GM23248 (cell line): ENCODE measurements at regions not wholly inside any gene's neighbourhood (a gene's known extent, or its start where the extent isn't known, plus 50 kb on each side); places are given as distances from the start of the nearest gene placed in this dataset.
"Not testable (repeated sequence)": the region's sequence is repeated elsewhere in the genome, so short reads cannot be mapped to it uniquely, and the experiment has no call there.

Experiments
- DNase-seq: peaks from one replicate; pipeline ENCODE4 v3.0.0-alpha.2; 2015
- H2AFZ ChIP-seq: fragments of 200-600 bp; sonication (generic); 2 replicates; pipeline ENCODE4 v1.6.1; 2016; ENCODE audit warnings: antibody characterized with exemption
- H3F3A ChIP-seq: fragments of 200-600 bp; sonication (generic); 2 replicates; pipeline ENCODE4 v1.6.1; 2016; ENCODE audit warnings: mild to moderate bottlenecking, antibody characterized with exemption, mixed run types; ENCODE audit not compliant: insufficient read depth
- H3K27ac ChIP-seq: fragments of 200-600 bp; sonication (generic); 2 replicates; pipeline ENCODE4 v1.5.1; 2016; ENCODE audit warnings: mild to moderate bottlenecking
- H3K27me3 ChIP-seq: fragments of 200-600 bp; sonication (generic); replicated peaks from 2 replicates; pipeline ENCODE4 v1.6.1; 2016; ENCODE audit warnings: mild to moderate bottlenecking; ENCODE audit not compliant: insufficient read depth
- H3K36me3 ChIP-seq: fragments of 200-600 bp; sonication (generic); 2 replicates; pipeline ENCODE4 v1.6.1; 2016; ENCODE audit warnings: low read depth, mild to moderate bottlenecking
- H3K4me1 ChIP-seq: fragments of 200-600 bp; sonication (generic); 2 replicates; pipeline ENCODE4 v1.6.1; 2016; ENCODE audit warnings: mild to moderate bottlenecking; ENCODE audit not compliant: insufficient read depth
- H3K4me2 ChIP-seq: fragments of 200-600 bp; sonication (generic); one replicate; pipeline ENCODE4 v1.6.1; 2016; ENCODE audit warnings: mild to moderate bottlenecking; ENCODE audit not compliant: unreplicated experiment
- H3K4me3 ChIP-seq: fragments of 200-600 bp; sonication (generic); 2 replicates; pipeline ENCODE4 v1.5.1; 2016; ENCODE audit warnings: mild to moderate bottlenecking
- H3K79me2 ChIP-seq: fragments of 200-600 bp; sonication (generic); 2 replicates; pipeline ENCODE4 v1.6.1; 2016; ENCODE audit warnings: mild to moderate bottlenecking; ENCODE audit not compliant: insufficient read depth
- H3K9ac ChIP-seq: fragments of 200-600 bp; sonication (generic); 2 replicates; pipeline ENCODE4 v1.6.1; 2016; ENCODE audit warnings: mild to moderate bottlenecking
- H3K9me2 ChIP-seq: fragments of 200-600 bp; sonication (generic); 2 replicates; pipeline ENCODE4 v1.6.1; 2016; ENCODE audit warnings: mixed run types, mild to moderate bottlenecking, moderate library complexity; ENCODE audit not compliant: insufficient read depth
- H3K9me3 ChIP-seq: fragments of 200-600 bp; sonication (generic); one replicate; pipeline ENCODE4 v1.6.1; 2017; ENCODE audit warnings: low read depth
- H4K20me1 ChIP-seq: fragments of 200-600 bp; sonication (generic); 2 replicates; pipeline ENCODE4 v1.6.0; 2016; ENCODE audit not compliant: insufficient read depth
- EZH2 ChIP-seq: fragments of 200-600 bp; sonication (generic); IDR thresholded peaks from 2 replicates; pipeline ENCODE4 v1.6.1; 2018; ENCODE audit warnings: antibody characterized with exemption, mild to moderate bottlenecking; ENCODE audit not compliant: insufficient read depth, poor library complexity, severe bottlenecking
- EZH2phosphoT487 ChIP-seq: fragments of 200-600 bp; sonication (generic); IDR thresholded peaks from 2 replicates; pipeline ENCODE4 v1.6.1; 2018; ENCODE audit warnings: antibody characterized with exemption, moderate library complexity, mild to moderate bottlenecking, low read depth; ENCODE audit not compliant: insufficient read depth
- WGBS, 2 experiments: methylation state at CpG; one replicate each; pipeline ENCODE4 v1.1.6; 2015 to 2017; ENCODE audit warnings: low lambda C conversion rate in 2 of 2, low coverage in 1 of 2; ENCODE audit errors: missing lambda C conversion rate in 2 of 2; 5-methylcytosine and 5-hydroxymethylcytosine counted together
- in situ Hi-C: fragments of 300-500 bp; cut with MboI; formaldehyde crosslinking; loops from 2 replicates; pipeline ENCODE4 v1.15.0; 2020

GRCh38 chr2:118375907-118376485 lies 287.7 kb downstream of the INSIG2 start:
- no peak for TF ChIP-seq EZH2phosphoT487
- TF ChIP-seq EZH2 = no peak
- no peaks in the 10 kb centered on the region for H3K79me2 ChIP-seq
- H3K9me3 ChIP-seq = no peaks in the 10 kb centered on the region
- H3K27me3 ChIP-seq = no peaks in the 10 kb centered on the region
- no peak for DNase-seq
- in situ Hi-C loops = loop anchor here (10.0 kb wide), 1 partner anchor 161 kb away; no protein-coding TSS in a partner anchor
- 93 to 94% methylated on average over 10 of the region's 10 CpGs for WGBS, 2 experiments
- H3K4me3 ChIP-seq = no peak overlapping the region
- no peaks in the 10 kb centered on the region for H3F3A ChIP-seq
- no peaks in the 10 kb centered on the region for H4K20me1 ChIP-seq
- H3K9me2 ChIP-seq = no peaks in the 10 kb centered on the region
- H3K9ac ChIP-seq = no peak overlapping the region
- H3K27ac ChIP-seq = no peak overlapping the region
- no peaks in the 10 kb centered on the region for H3K36me3 ChIP-seq
- no peak overlapping the region for H2AFZ ChIP-seq
- H3K4me2 ChIP-seq = peak overlapping the region; percentile 27
- peaks cover 12% of the 10 kb centered on the region for H3K4me1 ChIP-seq

- H2AFZ ChIP-seq = peak overlapping the region; percentile 38
- no peaks in the 10 kb centered on the region for H3K9me2 ChIP-seq
- TF ChIP-seq EZH2 (no peak), EZH2phosphoT487 (no peak)
- H3K9me3 ChIP-seq = no peaks in the 10 kb centered on the region
- peak overlapping the region; percentile 40 for H3K27ac ChIP-seq
- no peaks in the 10 kb centered on the region for H3K79me2 ChIP-seq
- peak; percentile 65 for DNase-seq
- H3K36me3 ChIP-seq = no peaks in the 10 kb centered on the region
- no peak overlapping the region for H3K9ac ChIP-seq
- H4K20me1 ChIP-seq = no peaks in the 10 kb centered on the region
- in situ Hi-C loops = loop anchor here (5.0 to 10.0 kb wide), 2 partner anchors 160 to 487 kb away; no protein-coding TSS in a partner anchor
- peaks cover 12% of the 10 kb centered on the region for H3K4me1 ChIP-seq
- no peaks in the 10 kb centered on the region for H3K27me3 ChIP-seq
- WGBS, 2 experiments = 91 to 95% methylated on average over 4 of the region's 4 CpGs
- no peak overlapping the region for H3K4me3 ChIP-seq
- peak overlapping the region; percentile 27 for H3K4me2 ChIP-seq
- no peaks in the 10 kb centered on the region for H3F3A ChIP-seq
Observed at GRCh38 chr2:118374974-118375755, 286.9 kb downstream of the INSIG2 start.

- no peak overlapping the region for H2AFZ ChIP-seq
- H3K9ac ChIP-seq = no peak overlapping the region
- no peak for DNase-seq
- no peaks in the 10 kb centered on the region for H3K79me2 ChIP-seq
- no peak overlapping the region for H3K4me2 ChIP-seq
- H3K4me3 ChIP-seq = no peak overlapping the region
- H3K27ac ChIP-seq = no peak overlapping the region
- no peaks in the 10 kb centered on the region for H3K36me3 ChIP-seq
- 95 to 97% methylated on average over 6 of the region's 6 CpGs for WGBS, 2 experiments
- H3K9me3 ChIP-seq = no peaks in the 10 kb centered on the region
- H3K4me1 ChIP-seq = peaks cover 12% of the 10 kb centered on the region
- TF ChIP-seq EZH2phosphoT487 = no peak
- no peak for TF ChIP-seq EZH2
- no peaks in the 10 kb centered on the region for H4K20me1 ChIP-seq
- no peaks in the 10 kb centered on the region for H3K27me3 ChIP-seq
- in situ Hi-C loops = loop anchor here (5.0 to 10.0 kb wide), 2 partner anchors 158 to 489 kb away; no protein-coding TSS in a partner anchor
- no peaks in the 10 kb centered on the region for H3F3A ChIP-seq
- H3K9me2 ChIP-seq = no peaks in the 10 kb centered on the region
Observed at GRCh38 chr2:118372886-118373830, 284.9 kb downstream of the INSIG2 start.

- H2AFZ ChIP-seq = no peak overlapping the region
- H3F3A ChIP-seq = no peaks in the 10 kb centered on the region
- H3K27me3 ChIP-seq = no peaks in the 10 kb centered on the region
- no peak overlapping the region for H3K9ac ChIP-seq
- 21 to 22% methylated on average over 6 of the region's 6 CpGs for WGBS, 2 experiments
- TF ChIP-seq EZH2phosphoT487 (no peak), EZH2 (no peak)
- DNase-seq = peak; percentile 82
- H3K4me1 ChIP-seq = peaks cover 12% of the 10 kb centered on the region
- no peaks in the 10 kb centered on the region for H3K79me2 ChIP-seq
- no peaks in the 10 kb centered on the region for H4K20me1 ChIP-seq
- H3K9me3 ChIP-seq = no peaks in the 10 kb centered on the region
- in situ Hi-C loops = loop anchor here (5.0 to 10.0 kb wide), 2 partner anchors 157 to 491 kb away; no protein-coding TSS in a partner anchor
- H3K4me2 ChIP-seq = no peak overlapping the region
- no peak overlapping the region for H3K4me3 ChIP-seq
- no peaks in the 10 kb centered on the region for H3K36me3 ChIP-seq
- H3K9me2 ChIP-seq = no peaks in the 10 kb centered on the region
- no peak overlapping the region for H3K27ac ChIP-seq
Observed at GRCh38 chr2:118371515-118371914, 283.2 kb downstream of the INSIG2 start.

- H3K27ac ChIP-seq, H3F3A ChIP-seq, H3K9me2 ChIP-seq, H3K9me3 ChIP-seq, H3K4me3 ChIP-seq, H4K20me1 ChIP-seq, in situ Hi-C loops, H3K27me3 ChIP-seq, H3K36me3 ChIP-seq, H3K79me2 ChIP-seq, DNase-seq, H3K4me1 ChIP-seq, H2AFZ ChIP-seq, H3K9ac ChIP-seq, H3K4me2 ChIP-seq: not testable (repeated sequence)
- 81 to 83% methylated on average over 7 of the region's 7 CpGs for WGBS, 2 experiments
Observed at GRCh38 chr2:118369521-118369920, 281.2 kb downstream of the INSIG2 start.
